Right renal pelvis (tissue), 4 donors: ENCODE measurements at regions not wholly inside any gene's neighbourhood (a gene's known extent, or its start where the extent isn't known, plus 50 kb on each side); places are given as distances from the start of the nearest gene placed in this dataset.

Source experiments
- DNase-seq, 4 donors: peaks; one replicate each; pipeline ENCODE4 v3.0.0-alpha.2; 2013; ENCODE audit warnings: low read depth in 4 of 4, low spot score in 3 of 4, missing footprints in 1 of 4

DNA sequence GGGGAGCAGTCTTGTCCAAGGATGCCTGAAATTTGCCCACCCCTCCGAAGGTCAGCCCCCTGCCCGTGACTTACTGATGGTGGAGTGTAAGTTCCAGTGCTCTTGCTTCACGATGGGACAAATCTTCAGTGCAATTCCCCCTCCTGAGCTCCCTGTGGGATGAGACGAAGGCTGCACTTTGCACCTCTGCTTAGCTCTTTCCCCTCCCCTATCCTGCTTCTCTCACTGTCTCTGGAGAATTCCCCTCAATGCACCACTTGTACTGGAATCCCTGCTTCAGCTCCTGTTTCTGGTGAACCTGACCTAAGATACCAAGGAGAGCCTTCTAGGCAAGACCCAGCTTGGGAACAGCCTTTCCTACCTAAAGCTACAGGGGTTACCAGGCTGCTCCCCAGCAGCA is 122.9 kb upstream of the ZMIZ1 start:
- no peak for DNase-seq

DNA sequence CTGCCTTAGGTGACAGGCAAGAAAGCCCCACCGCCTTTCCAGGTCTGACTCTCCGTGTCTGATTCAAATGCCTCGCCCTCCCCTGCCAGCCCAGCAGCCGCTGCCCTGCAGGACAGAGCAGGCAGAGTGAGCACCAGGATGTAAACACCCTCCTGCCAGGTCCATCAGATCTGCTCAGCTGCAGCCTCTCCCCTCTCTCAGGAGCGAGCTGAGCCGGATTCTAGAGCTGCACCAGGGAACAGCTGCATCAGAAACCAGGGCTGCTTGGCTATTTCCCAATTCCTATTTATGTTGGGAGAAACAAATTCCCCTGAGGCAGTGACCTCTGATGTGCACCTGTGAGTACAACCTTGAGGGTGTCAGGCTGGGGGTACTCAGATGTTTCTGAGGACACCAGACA is 121.5 kb upstream of the ZMIZ1 start:
- no peak for DNase-seq

DNA sequence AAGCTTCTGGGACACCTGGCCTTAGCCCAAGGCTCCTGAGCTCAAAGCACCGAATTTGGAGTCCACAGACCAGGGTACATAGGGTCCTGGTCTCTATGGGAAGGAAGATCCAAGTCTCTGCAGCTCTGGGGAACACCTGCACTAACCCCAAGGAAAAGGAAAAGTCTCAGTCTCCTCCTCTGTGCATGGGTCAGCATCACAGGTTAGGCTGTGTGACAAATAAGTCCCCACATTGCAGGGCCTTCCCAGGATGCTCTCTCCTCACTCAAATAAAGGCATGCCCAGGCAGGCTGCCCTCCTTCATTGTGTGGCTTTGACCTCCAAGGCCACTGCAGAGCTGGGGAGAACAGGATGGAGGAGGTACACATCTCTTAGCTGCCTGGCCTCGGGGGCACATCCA is 121.0 kb upstream of the ZMIZ1 start:
- DNase-seq: no peak

DNA sequence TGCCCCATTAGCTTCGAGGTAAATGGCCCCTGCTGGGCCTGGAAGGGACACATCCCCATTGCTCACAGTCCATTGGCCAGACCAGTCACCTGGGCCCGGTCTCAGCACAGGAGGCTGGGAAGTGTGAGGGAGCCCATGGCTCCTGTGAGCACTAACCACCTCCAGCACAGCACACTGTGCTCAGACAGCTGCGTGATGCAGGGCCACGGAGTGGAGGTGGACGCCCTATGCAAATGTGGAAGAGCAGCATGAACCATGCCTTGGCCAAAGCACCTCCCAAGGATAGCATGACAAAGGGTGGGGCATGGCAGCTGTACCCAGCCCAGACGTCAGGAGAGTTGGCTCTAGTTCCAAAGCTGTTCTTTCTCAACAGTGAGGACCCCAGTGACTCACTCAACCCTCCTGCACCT is 120.1 kb upstream of the ZMIZ1 start:
- no peak for DNase-seq

DNA sequence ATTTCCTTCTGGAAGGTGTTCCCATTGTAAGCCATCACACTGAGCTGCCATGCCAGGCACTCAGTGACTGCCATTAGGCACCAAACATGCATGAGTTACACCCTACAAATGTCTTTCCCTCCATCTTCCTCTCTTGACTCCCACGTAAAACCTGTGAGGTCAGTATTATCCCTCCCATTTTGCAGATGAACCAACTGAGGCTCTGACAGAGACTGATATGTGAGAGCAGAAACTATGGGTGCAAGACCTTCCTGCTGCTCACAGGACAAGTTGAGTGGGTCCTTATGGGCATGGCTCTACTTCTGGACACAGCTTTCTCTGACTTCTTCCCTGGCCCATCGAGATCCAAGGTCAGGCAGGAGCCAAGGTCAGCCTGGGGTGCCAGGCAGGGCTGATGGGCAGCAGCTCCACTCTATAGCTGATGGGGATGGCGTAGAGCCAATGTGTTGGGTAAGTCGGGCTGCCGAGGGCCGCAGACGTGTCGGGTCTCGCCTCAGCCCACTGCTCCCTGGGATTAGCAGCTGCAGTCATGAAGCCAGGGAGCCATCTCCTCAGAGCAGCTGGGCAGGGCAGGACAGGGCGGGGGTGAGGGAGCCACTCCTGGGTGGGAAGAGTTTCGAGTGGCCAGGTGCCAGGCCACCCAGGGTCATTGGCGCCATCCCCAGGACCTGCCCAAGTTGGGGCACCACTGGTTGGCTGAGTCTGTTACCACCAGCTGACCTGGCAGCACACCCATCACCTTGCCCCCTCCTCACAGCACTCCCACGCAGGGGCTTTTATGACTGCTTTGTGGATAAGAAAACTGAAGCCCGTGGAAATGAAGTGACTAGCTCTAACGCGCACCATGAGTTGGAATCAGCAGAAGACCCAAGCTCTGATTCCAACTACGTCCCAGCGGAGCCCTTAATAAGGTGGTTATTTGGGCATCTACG is 117.8 kb upstream of the ZMIZ1 start:
- no peak for DNase-seq

DNA sequence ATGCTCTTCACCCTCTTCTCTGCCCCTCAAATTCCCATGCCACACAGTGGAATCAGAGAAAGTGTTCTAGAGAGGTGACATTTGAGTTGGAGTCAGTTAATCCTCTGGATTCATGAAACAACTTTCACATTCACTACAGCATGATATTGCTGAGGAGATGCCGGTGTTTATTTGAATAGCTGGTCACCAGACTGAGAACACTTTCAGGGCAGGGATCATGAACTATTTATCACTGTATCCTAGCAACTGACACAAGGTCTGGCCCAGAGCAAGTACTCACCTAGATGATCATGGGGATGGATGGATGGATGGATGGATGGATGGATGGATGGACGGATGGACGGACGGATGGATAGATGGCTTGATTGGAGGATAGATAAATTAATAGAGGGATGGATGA is 116.7 kb upstream of the ZMIZ1 start:
- DNase-seq: no peak

DNA sequence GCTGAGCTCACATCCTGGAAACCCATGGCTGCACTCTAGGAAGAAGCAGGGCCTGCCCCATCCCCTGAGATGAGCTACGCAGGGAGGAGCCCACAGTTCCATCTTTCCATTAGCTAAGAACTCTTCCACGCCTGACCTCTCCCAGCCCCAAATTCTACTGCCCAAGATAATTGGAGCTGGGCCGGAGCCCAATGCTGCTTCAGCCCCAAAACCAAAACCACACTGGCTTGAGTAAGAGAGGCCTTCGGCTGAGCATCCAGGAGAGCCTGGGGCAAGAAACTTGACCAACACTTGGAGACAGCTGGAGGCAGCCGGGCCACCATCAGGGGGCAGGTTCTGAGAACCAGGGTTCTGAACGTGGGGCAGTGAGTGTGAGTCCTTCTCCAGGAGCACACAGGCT is 116.1 kb upstream of the ZMIZ1 start:
- no peak for DNase-seq

DNA sequence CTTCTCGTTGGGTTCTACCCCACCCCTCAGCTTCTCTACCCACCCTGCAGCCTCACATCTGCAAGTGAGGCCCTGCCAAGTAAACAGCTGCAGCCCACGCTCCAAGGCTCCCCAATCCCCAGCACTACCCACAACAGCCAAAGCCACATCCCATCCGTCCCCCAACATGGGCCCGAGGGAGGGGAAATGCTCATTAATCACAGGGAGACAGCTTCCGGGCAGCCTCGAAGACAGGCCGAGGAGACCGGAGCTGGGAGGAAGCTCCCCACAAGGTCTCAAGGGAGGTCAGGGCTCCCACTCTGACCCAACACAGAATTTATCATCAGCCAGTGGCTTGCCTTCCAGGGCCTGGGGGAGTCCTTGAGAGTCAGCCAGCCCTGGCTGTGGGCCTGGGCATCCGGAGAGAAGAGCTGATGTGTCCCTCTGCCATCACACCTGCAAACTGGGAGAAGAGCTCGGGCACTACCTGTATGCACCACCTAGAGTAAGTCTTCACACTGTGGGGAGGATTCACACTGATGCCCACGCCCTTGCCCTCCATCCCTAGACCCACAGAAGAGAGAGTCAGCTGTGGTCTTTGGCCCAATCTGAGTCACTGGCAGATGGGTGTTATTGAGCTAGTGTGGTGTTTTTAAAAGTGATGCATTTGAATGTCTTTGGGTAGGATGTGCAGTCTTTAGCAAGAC is 115.5 kb upstream of the ZMIZ1 start:
- peak in 2 of 4 donors; percentile 61 to 62 for DNase-seq

DNA sequence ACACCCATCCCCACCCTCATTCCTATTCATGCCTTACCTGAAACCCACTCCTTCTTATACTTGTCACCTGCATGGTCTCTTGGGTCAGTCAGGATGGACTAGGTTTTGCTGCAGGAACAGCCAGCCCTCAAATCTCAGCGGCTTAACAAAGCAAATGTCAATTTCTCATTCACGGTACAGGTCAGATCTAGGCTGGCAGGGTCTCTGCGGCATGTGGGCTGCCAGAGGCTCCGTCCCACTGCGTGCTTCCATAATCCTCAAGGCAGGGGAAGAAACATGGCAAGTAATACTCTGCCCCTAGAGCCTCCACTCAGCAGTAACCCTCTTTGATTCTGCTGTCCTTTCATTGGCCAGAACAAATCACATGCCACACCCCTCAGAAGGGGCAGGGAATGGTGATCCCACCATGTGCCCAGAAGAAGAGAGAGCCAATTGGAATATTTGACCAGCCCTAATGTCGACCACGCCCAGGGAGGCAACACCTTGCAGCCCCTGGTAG is 114.9 kb upstream of the ZMIZ1 start:
- DNase-seq: no peak

DNA sequence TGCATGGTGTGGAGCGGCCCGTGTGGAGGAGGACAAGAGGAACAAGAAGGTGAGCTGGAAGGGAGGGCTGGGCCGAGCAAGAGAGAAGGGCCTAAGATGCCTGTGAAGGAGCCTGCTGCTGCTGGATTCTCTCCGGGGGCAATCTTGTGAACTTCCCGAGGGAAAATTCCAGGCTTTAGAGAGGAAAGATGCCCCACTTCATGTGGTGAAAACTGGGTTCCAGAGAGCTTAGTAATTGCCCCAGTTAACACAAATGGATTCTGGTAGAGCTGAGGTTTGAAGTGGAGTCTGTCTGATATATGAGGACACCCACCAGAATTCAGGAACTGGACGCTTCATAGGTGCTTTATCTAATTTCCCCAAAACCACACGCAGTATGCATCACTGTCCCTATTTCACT is 114.1 kb upstream of the ZMIZ1 start:
- no peak for DNase-seq

DNA sequence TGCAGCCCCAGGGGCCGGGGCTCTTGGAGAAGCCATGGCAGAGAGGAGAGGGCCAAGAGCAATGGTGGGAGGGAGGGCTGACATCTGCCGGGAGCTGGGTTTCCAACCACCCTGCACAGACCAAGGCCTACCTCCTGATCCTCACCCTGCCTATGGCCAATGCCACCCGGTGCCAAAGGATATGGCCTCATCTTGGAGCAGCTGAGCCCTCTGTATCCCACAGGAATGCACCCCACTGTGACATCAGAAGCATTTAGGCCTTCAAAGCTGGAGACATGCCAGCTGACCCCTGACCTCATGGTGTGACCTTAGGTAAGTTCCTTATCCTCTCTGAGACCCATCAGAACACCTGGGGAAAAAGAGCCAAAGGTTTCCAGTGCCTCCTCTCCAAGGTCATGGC is 113.6 kb upstream of the ZMIZ1 start:
- no peak for DNase-seq

DNA sequence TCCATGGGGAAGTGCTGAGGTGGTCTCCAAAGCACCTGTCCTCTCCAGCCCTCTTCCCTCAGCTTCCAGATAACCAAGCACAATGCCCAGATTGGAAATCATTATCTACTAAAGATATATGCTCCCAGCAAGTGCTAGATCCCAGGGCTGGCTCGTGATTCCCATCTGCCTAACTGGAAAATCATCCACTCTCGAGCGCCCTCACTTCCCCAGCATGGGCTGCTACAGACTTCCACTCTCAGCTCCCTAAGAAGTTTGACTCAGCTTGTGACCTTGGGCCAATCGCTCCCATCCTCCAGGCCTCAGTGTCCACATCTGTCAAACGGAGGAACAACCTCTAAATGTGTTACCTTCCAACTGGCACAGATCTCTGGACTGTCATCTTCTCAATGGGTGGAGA is 112.4 kb upstream of the ZMIZ1 start:
- no peak for DNase-seq

DNA sequence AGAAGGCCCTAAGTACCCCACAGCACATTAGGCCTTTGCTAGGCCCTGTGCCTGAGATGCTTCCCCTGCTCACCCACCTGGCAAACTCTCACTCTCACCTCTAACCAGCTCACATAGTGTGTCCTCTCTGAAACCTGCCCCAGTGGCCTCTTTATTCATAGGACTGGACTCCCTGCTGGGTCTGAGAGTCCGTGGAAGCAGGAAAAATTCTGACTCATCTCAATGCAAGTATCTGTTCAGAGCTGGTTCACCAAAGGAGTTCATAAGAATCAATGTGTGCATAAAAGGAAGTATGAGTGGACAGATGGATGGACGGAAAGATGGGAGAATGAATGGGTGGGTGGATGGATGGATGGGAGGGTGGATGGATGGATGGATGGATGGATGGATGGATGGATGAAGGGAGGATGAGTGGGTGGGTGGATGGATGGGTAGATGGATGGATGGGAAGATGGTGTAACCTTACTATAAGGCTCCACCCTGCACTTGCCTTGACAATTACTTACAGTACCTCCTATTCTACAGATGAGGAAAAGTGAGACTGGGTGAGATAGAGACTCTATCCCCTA is 111.2 kb upstream of the ZMIZ1 start:
- no peak for DNase-seq

DNA sequence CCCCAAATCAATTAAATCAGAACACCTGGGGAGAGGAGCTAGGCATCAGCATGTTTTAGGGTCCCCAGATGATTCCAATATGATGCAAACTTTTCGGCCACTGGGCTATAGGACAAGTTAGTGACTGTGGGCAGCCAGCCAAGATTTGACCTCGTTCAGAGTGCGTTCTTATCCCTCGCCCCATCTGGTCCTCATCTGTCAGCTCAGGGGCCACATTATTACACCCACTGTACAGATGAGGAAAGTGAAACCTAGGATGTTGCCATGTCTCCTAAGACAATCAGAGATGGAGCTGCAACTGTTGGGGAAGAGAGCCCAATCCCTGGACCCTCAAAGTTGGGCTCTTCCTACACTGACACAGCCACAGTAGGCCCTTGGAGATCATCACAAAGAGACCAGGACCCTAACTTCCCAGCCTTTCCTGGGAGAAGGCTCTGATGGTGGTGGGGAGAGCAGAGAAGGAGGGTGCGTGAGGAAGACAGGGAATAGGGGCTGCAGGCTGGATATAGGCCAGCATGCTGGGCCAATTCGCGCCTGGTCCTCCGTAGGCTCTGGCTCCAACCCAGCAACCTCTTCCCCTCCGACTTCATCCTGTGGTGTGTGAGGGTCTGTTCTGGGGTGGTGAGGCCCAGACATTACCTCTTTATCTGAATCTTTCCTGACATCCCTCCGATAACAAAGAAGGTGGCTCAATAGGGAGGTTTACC is 109.4 kb upstream of the ZMIZ1 start:
- DNase-seq: no peak

DNA sequence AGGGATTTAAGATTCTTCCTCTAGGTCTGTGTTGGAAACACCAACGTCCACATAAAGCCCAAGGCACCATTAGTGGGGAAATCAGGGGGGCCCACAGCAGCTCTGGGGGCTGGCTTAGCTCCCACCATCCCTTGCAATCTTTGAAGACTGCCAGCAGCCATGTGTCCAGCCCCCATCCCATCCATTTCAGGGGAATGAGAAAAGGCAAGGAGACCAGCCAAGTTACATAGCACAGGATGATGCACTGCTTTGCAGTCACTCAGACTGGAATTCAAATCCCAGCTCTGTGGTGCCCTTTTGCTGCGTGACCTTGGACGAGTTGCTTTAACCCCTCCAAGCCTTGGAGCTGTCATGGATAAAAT is 108.9 kb upstream of the ZMIZ1 start:
- DNase-seq: no peak

DNA sequence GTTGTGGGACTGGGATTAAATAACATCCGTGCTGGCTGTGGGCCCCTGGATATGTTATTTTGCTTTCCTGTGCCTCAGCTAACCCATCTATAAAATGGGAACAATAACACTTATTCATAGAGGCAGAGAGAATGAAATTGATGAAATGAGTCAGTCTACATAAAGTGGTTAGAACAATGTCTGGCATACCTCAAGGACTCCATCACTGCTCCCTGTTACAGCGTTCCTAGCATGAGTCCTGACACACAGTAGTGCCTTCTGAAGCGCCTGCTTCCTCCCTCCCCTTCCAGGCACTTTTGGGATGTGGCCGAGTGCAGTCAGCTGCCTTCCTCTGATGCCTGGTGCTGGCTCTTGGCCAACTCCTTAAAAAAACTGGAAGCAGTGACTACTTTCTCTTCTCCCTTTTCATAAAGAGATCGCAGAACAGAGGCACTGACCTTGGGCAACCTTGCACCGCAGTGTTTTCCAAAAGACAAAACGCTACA is 108.4 kb upstream of the ZMIZ1 start:
- DNase-seq: peak in 1 of 4 donors; percentile 43

DNA sequence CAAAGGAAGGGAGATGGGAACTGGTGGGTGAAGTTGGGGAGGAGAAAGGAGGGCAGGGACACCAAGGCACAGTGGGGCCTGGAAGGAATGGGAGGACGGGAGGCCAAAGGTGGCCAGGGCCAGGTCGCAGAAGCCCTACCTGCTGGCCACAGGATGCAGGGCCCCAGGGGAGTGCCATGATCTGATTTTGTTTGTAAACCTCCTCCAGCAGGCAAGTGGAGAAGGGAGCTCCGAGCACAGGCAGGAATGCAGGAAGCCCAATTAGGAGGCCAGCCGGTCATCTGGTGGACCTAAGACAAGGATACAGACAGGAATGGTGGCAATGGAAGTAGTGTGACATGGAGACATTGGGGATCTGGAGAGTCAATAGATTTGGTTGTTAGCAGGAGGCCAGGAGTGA is 107.0 kb upstream of the ZMIZ1 start:
- no peak for DNase-seq

DNA sequence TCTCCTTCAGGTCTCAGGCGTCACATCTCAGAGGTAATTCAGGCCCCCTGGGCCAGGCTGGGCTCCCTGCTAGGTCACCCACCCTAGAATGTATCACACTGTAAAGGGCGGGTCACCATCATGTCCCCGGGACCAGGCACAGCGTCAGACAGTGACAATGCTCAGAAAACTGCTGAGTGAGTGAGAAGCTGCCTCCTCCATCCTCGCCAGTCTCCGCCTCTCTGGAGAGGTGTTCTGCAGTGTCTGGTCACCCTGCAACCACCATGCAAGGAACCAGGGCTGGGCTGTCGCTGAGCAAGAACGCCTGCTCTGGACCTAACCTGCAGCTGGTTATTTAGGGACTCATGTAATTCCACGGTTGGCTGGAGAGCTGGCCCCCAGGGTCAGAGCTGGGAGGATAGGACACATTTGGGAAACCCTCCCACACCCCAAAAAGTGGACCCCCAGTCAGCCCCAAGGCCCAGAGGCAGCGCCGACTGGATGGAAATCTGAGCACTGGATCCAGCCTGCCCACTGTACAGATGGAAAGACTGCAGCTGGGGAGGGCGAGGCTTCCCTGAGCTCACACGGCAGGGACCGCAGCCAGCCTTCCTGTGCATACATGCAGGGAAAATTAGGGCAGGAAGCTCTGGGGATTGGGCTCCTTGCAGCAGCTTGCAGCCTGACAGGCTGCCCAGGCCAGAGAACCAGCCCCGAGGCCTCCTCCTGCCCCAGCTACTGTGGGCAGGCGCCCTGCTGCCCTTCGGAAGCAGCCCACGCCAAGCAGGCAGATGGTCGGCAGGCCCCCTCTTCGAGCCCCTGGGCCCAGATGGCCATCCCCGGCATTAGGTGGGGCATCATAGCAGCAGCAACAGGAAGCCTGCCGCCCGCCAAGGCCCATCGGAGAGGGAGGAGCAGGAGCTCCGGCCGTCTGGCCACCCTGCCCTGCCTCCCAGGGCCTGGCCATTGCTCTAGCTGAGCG is 105.4 kb upstream of the ZMIZ1 start:
- no peak for DNase-seq

DNA sequence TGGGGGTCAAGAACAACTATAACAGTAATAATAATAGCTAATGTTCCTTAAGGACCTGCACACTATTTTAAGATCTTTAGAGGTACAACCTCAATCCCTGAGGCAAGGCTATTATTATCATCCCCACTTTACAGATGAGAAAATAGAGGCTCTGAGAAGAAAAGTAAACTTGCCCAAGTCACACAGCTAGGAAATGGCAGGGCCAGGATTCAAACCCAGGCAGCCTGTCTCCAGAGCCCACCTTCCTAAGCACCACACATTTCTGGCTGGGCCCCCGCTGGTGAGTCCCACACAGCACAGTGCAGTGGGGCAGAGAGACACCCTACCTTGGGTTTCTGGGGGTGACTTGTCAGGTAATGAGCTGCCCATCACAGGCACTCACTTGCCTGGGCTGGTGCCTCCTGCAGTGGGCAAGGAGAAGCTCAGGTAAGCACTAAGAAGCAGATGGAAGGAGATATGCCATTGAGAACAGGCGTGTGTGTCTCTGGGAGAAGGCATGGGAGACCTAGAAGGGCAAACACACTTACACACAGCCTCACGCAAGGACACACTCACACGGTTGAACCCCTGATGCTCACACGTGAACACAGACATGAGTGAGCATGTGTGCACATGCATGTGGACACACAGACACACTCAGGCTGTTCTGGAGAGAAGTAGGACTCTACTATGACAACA is 104.4 kb upstream of the ZMIZ1 start:
- DNase-seq: no peak
